Panc1 (cell line): ENCODE measurements at regions not wholly inside any gene's neighbourhood (a gene's known extent, or its start where the extent isn't known, plus 50 kb on each side); places are given as distances from the start of the nearest gene placed in this dataset.

ENCODE experiments used
- POLR2AphosphoS5 ChIP-seq: IDR thresholded peaks from 2 replicates; pipeline ENCODE4 v1.6.1; 2012; ENCODE audit warnings: mild to moderate bottlenecking, low read depth, low read length, moderate library complexity
- TF ChIP-seq, protein P1 (sequence below): fragments of 450-650 bp; IDR thresholded peaks from 2 replicates; pipeline ENCODE4 v1.5.1; 2017; ENCODE audit warnings: mild to moderate bottlenecking

DNA sequence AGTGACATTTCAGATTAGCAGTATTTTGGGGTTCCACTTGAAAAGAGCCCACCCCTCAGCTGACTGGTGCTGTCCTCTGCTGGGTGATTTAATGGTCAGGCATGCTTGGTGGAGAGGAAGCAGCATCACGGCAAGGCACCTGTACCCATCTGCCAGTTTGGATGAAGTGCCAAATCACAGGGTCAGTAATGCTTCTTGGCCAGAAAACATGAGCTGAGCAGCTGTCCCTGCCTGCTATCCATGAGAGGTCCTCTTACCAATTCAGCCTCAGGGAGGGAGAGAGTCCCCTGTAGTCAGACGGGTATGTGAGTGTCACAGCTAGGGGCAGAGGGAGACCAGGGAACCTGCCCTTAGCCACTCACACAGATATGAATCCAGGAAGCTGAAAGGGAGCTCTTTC, 137.9 kb downstream of the SEC61B start:
- TF ChIP-seq POLR2AphosphoS5 = no peak
- TF ChIP-seq, protein P1, sequence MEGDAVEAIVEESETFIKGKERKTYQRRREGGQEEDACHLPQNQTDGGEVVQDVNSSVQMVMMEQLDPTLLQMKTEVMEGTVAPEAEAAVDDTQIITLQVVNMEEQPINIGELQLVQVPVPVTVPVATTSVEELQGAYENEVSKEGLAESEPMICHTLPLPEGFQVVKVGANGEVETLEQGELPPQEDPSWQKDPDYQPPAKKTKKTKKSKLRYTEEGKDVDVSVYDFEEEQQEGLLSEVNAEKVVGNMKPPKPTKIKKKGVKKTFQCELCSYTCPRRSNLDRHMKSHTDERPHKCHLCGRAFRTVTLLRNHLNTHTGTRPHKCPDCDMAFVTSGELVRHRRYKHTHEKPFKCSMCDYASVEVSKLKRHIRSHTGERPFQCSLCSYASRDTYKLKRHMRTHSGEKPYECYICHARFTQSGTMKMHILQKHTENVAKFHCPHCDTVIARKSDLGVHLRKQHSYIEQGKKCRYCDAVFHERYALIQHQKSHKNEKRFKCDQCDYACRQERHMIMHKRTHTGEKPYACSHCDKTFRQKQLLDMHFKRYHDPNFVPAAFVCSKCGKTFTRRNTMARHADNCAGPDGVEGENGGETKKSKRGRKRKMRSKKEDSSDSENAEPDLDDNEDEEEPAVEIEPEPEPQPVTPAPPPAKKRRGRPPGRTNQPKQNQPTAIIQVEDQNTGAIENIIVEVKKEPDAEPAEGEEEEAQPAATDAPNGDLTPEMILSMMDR = no peak
